HepG2 (cell line): ENCODE measurements at regions not wholly inside any gene's neighbourhood (a gene's known extent, or its start where the extent isn't known, plus 50 kb on each side); places are given as distances from the start of the nearest gene placed in this dataset.
"Not testable (repeated sequence)": the region's sequence is repeated elsewhere in the genome, so short reads cannot be mapped to it uniquely, and the experiment has no call there.

ENCODE experiments used
- ESRRA ChIP-seq: sonication (generic); formaldehyde crosslinking; IDR thresholded peaks from 2 replicates; pipeline ENCODE4 v1.5.1; 2020; ENCODE audit warnings: mild to moderate bottlenecking, low read depth, missing genetic modification reagents
- FOXK1 ChIP-seq: sonication (generic); formaldehyde crosslinking; IDR thresholded peaks from 2 replicates; pipeline ENCODE4 v1.4.0; 2020; ENCODE audit warnings: low read depth, missing genetic modification reagents, borderline replicate concordance
- HOXA9 ChIP-seq: sonication (generic); formaldehyde crosslinking; IDR thresholded peaks from 2 replicates; pipeline ENCODE4 v1.8.1; 2022; ENCODE audit warnings: missing genetic modification reagents, mild to moderate bottlenecking, moderate library complexity, borderline replicate concordance
- NR2C2 ChIP-seq: sonication (generic); formaldehyde crosslinking; IDR thresholded peaks from 2 replicates; pipeline ENCODE4 v1.4.0; 2020; ENCODE audit warnings: missing genetic modification reagents, mild to moderate bottlenecking, moderate library complexity, borderline replicate concordance
- REPIN1 ChIP-seq: sonication (generic); formaldehyde crosslinking; IDR thresholded peaks from 2 replicates; pipeline ENCODE4 v1.8.0; 2022; ENCODE audit warnings: missing genetic modification reagents, low read depth, mild to moderate bottlenecking, borderline replicate concordance
- SMC3 ChIP-seq: IDR thresholded peaks from 2 replicates; pipeline ENCODE4 v1.6.1; 2011; ENCODE audit warnings: low read length, improper control_type of control experiment
- TAF1 ChIP-seq: sonication (generic); formaldehyde crosslinking; IDR thresholded peaks from 2 replicates; pipeline ENCODE4 v1.4.0; 2020; ENCODE audit warnings: missing genetic modification reagents
- TF ChIP-seq, protein P1 (sequence below), 2 experiments: fragments of 450-650 bp in 1 of 2; sonication (generic) in 1 of 2; formaldehyde crosslinking in 1 of 2; IDR thresholded peaks; 2 replicates each; pipeline versions ENCODE4 v1.6.1 to v1.8.0; 2016 to 2022; ENCODE audit warnings: antibody characterized with exemption in 1 of 2, mild to moderate bottlenecking in 1 of 2, missing genetic modification reagents in 1 of 2
- TF ChIP-seq, protein P2 (sequence below): sonication (generic); formaldehyde crosslinking; conservative IDR thresholded peaks from 2 replicates; pipeline ENCODE4 v1.8.1; 2023; ENCODE audit warnings: missing genetic modification reagents

DNA sequence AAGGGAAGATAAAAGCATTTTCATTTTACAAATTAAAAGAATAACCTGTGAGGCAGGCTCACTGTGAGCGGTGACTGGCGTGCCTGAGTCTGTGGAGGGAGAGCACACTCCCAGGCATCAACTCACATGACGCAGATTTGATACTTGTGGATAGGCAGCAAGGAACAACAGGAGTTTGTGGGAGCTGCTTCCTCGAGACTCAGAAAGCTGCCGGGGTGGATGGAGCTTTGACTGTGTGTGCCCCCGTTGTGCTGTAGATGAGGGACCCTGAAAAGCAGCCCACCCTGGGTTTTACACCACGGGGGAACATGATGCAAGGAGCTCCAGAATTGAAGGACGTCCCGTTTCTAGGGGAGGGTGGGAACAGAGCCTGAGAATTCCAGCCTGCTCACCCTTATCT, 764.3 kb upstream of the TPTE start:
- TF ChIP-seq, protein P1, sequence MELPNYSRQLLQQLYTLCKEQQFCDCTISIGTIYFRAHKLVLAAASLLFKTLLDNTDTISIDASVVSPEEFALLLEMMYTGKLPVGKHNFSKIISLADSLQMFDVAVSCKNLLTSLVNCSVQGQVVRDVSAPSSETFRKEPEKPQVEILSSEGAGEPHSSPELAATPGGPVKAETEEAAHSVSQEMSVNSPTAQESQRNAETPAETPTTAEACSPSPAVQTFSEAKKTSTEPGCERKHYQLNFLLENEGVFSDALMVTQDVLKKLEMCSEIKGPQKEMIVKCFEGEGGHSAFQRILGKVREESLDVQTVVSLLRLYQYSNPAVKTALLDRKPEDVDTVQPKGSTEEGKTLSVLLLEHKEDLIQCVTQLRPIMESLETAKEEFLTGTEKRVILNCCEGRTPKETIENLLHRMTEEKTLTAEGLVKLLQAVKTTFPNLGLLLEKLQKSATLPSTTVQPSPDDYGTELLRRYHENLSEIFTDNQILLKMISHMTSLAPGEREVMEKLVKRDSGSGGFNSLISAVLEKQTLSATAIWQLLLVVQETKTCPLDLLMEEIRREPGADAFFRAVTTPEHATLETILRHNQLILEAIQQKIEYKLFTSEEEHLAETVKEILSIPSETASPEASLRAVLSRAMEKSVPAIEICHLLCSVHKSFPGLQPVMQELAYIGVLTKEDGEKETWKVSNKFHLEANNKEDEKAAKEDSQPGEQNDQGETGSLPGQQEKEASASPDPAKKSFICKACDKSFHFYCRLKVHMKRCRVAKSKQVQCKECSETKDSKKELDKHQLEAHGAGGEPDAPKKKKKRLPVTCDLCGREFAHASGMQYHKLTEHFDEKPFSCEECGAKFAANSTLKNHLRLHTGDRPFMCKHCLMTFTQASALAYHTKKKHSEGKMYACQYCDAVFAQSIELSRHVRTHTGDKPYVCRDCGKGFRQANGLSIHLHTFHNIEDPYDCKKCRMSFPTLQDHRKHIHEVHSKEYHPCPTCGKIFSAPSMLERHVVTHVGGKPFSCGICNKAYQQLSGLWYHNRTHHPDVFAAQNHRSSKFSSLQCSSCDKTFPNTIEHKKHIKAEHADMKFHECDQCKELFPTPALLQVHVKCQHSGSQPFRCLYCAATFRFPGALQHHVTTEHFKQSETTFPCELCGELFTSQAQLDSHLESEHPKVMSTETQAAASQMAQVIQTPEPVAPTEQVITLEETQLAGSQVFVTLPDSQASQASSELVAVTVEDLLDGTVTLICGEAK (IDR thresholded peaks at IDR 0.05), result not testable (repeated sequence)
- TF ChIP-seq, protein P1 (CRISPR knock-in tag; IDR thresholded peaks at IDR 0.05), result not testable (repeated sequence)
- TF ChIP-seq FOXK1; NR2C2; REPIN1; SMC3; TAF1 (CRISPR knock-in tag); HOXA9 (CRISPR knock-in tag); ESRRA (CRISPR knock-in tag): not testable (repeated sequence)
- TF ChIP-seq, protein P2, sequence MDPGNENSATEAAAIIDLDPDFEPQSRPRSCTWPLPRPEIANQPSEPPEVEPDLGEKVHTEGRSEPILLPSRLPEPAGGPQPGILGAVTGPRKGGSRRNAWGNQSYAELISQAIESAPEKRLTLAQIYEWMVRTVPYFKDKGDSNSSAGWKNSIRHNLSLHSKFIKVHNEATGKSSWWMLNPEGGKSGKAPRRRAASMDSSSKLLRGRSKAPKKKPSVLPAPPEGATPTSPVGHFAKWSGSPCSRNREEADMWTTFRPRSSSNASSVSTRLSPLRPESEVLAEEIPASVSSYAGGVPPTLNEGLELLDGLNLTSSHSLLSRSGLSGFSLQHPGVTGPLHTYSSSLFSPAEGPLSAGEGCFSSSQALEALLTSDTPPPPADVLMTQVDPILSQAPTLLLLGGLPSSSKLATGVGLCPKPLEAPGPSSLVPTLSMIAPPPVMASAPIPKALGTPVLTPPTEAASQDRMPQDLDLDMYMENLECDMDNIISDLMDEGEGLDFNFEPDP (CRISPR knock-in tag), result not testable (repeated sequence)
